BE2C (cell line): ENCODE measurements at regions not wholly inside any gene's neighbourhood (a gene's known extent, or its start where the extent isn't known, plus 50 kb on each side); places are given as distances from the start of the nearest gene placed in this dataset.

Experiments used
- DNase-seq: peaks from one replicate; pipeline ENCODE4 v3.0.0-alpha.2; 2020
- H3K27me3 ChIP-seq: fragments of 250-450 bp; sonication (Bioruptor Pico); 2 replicates; pipeline ENCODE4 v1.5.1; 2020; ENCODE audit warnings: mild to moderate bottlenecking
- H3K36me3 ChIP-seq: fragments of 250-450 bp; sonication (Bioruptor Pico); 2 replicates; pipeline ENCODE4 v1.5.1; 2020; ENCODE audit warnings: mild to moderate bottlenecking
- H3K4me1 ChIP-seq: fragments of 250-450 bp; sonication (Bioruptor Pico); 2 replicates; pipeline ENCODE4 v1.5.1; 2020
- H3K4me3 ChIP-seq: 2 replicates; pipeline ENCODE4 v1.5.1; 2011; ENCODE audit warnings: low read depth, low read length
- H3K9me3 ChIP-seq: fragments of 250-450 bp; sonication (Bioruptor Pico); 2 replicates; pipeline ENCODE4 v1.5.1; 2020
- TF ChIP-seq, protein P1 (sequence below): IDR thresholded peaks from 2 replicates; pipeline ENCODE4 v1.5.1; 2012; ENCODE audit warnings: mild to moderate bottlenecking, low read depth, low read length

DNA sequence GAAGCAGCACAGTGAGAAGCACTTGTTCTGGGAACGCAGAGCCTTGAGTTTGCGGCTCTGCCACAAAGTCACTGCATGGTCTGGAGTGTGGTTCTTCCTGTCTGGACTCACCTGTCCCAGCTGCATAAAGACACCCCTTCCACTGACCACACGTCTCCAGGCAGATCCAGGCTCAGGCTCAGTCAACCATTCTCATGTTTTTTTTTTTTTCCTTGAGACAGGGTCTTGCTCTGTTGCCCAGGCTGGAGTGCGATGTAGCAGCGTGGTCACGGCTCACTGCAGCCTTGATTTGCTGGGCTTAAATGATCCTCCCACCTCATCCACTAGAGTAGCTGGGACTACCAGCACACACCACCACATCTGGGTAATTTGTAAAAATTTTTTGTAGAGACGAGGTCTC, 102.9 kb upstream of the KLF4 start:
- no peaks in the 10 kb centered on the region for H3K27me3 ChIP-seq
- H3K4me3 ChIP-seq, result no peak overlapping the region
- TF ChIP-seq, protein P1, sequence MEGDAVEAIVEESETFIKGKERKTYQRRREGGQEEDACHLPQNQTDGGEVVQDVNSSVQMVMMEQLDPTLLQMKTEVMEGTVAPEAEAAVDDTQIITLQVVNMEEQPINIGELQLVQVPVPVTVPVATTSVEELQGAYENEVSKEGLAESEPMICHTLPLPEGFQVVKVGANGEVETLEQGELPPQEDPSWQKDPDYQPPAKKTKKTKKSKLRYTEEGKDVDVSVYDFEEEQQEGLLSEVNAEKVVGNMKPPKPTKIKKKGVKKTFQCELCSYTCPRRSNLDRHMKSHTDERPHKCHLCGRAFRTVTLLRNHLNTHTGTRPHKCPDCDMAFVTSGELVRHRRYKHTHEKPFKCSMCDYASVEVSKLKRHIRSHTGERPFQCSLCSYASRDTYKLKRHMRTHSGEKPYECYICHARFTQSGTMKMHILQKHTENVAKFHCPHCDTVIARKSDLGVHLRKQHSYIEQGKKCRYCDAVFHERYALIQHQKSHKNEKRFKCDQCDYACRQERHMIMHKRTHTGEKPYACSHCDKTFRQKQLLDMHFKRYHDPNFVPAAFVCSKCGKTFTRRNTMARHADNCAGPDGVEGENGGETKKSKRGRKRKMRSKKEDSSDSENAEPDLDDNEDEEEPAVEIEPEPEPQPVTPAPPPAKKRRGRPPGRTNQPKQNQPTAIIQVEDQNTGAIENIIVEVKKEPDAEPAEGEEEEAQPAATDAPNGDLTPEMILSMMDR, result no peak
- no peak for DNase-seq
- H3K4me1 ChIP-seq, result no peaks in the 10 kb centered on the region
- no peaks in the 10 kb centered on the region for H3K9me3 ChIP-seq
- H3K36me3 ChIP-seq, result no peaks in the 10 kb centered on the region

DNA sequence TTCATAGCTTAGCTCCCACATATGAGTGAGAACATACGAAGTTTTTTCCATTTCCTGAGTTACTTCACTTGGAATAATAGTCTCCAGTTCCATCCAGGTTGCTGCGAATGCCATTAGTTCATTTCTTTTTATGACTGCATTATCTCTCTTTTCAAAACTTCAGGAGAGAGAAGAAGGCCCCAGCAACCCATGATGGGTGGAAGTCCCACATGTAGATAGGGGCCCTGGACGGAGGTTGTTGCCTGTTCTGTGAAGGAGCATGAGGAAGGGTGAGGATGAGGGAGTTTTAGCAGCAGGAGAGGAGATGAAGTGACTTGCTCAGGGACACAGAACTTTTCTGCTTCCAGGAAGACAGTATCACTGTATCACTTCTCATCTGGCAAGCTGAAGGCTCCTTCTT, 102.2 kb upstream of the KLF4 start:
- DNase-seq, result no peak
- H3K27me3 ChIP-seq, result no peaks in the 10 kb centered on the region

GRCh38 chr9:107588393-107588792, 98.8 kb upstream of the KLF4 start:
- H3K4me1 ChIP-seq, result no peaks in the 10 kb centered on the region
- H3K36me3 ChIP-seq, result no peaks in the 10 kb centered on the region
- H3K9me3 ChIP-seq, result no peaks in the 10 kb centered on the region
- DNase-seq, result no peak
- H3K27me3 ChIP-seq, result no peaks in the 10 kb centered on the region
- H3K4me3 ChIP-seq, result no peak overlapping the region
- TF ChIP-seq, protein P1, result no peak

More for the DNA sequence above, 102.2 kb upstream of the KLF4 start:
- Histone ChIP-seq H3K4me3 (no peak overlapping the region), H3K36me3 (no peaks in the 10 kb centered on the region), H3K4me1 (no peaks in the 10 kb centered on the region), H3K9me3 (no peaks in the 10 kb centered on the region)
- TF ChIP-seq, protein P1, result no peak

DNA sequence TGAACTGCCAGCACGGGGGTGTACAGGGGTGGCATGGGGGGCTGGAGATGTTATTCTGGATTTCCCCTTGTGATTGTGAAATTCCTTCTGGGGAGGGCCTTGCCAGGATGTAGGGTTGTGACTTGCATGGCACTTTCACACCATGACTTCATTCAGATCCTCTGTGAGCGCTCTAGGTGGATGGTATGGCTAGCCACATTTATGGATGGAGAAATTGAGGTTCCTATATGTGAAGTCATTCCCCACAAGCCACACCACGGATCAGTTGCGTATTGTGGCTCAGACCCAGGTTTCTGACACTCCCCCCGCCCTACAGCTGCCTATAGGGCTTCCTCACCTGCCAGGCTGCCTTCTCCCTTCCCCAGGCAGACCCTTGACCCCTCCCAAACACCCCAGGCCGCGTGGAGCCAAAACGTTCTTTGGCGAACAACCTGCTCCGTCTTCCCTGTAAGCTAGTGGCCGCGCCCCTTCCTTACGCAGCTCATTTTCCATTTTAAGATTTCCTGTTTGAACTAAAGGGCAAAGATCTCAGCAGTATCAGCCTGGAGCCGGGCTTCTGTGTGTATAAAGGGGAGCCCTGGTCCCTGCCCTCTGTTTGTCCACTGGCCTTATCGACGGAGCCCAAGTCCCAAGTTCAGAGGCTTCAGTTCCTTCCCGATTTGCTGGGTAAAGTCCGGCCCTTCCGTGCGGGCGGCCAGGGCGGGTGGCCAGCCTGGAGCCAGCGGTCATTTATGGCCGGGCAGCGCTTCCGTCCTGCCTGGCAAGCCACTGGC, 97.8 kb upstream of the KLF4 start:
- DNase-seq, result no peak
- Histone ChIP-seq H3K9me3 (no peaks in the 10 kb centered on the region), H3K4me3 (no peak overlapping the region), H3K36me3 (no peaks in the 10 kb centered on the region), H3K27me3 (no peaks in the 10 kb centered on the region), H3K4me1 (no peaks in the 10 kb centered on the region)
- TF ChIP-seq, protein P1, result no peak

DNA sequence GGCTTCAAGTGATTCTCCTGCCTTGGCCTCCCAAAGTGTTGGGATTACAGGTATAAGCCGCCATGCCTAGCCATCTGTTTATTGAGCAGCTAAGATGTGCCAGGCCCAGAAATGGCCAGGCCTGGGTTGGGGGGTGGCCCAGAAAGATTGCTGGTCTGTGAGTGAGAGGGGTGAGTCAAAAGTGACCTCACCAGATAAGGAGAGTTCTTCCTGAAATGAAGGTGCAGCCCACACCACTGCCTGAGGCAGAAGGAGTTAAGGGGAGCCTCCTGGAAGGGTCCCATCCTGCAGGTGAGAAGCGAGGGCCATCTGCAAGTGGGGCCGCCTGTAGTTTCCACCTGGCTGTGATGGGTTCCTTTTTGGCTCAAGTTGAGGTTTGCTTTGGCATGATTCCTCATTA, 96.9 kb upstream of the KLF4 start:
- DNase-seq, result no peak
- H3K27me3 ChIP-seq, result no peaks in the 10 kb centered on the region
- no peaks in the 10 kb centered on the region for H3K9me3 ChIP-seq
- no peaks in the 10 kb centered on the region for H3K4me1 ChIP-seq
- H3K4me3 ChIP-seq, result no peak overlapping the region
- TF ChIP-seq, protein P1, result no peak
- no peaks in the 10 kb centered on the region for H3K36me3 ChIP-seq

GRCh38 chr9:107585465-107585864, 95.9 kb upstream of the KLF4 start:
- Histone ChIP-seq H3K9me3 (no peaks in the 10 kb centered on the region), H3K36me3 (no peaks in the 10 kb centered on the region), H3K4me1 (no peaks in the 10 kb centered on the region), H3K27me3 (no peaks in the 10 kb centered on the region), H3K4me3 (no peak overlapping the region)
- TF ChIP-seq, protein P1, result no peak
- no peak for DNase-seq
